SKM-1 (cell line): ENCODE measurements at regions not wholly inside any gene's neighbourhood (a gene's known extent, or its start where the extent isn't known, plus 50 kb on each side); places are given as distances from the start of the nearest gene placed in this dataset.
"Not testable (repeated sequence)": the region's sequence is repeated elsewhere in the genome, so short reads cannot be mapped to it uniquely, and the experiment has no call there.

Experiments
- DNase-seq: peaks from one replicate; lab custom pipeline; 2025; ENCODE audit not compliant: unreplicated experiment; lab: John Stamatoyannopoulos, UW

DNA sequence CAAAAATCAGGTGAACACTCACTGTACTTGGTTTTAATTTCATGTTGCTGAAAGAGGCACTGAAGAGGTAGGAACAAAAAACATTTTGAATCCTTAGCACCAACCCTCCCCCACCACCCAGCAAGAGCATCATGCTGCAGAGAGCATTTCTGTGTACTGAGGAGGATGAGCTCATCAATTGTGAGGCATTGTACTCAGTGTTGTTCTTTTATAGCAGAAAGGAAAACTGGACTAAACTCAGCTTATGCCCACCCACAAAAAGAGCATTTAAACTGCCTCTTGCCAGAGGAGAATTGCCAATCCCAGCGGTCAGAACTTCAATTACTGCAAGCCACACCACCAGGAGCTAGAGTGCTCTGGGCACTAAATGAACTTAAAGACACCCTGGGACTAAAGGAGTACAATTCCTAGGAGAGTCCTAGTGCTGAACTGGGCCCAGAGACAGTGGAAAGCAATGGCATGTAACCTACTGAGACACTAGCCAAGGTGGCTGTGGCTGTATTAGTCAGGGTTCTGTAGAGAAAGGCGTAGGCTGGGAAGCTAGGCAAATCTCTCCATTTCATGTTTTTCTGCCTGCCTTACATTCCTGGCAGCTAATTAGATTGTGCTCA lies 280.7 kb upstream of the KLHL4 start:
- DNase-seq, result no peak

DNA sequence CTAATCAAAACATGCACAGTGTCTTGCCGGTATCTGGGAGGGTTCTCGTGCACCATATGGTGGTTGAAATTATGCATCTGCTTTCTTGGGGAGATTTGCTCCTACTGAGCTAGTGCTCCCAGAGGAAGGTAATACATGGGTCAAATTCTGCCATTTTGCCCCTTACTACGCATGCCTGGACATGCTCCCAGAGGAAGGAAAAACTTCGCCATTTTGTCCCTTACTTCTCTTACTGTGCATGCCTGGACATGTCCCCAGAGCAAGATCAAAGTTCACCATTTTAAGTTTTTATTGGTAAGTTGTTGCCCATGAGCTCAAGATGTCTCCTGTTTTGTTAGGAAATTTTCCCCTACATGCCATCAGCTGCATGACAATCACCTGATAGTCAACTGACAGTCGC lies 252.1 kb upstream of the KLHL4 start:
- no peak for DNase-seq

DNA sequence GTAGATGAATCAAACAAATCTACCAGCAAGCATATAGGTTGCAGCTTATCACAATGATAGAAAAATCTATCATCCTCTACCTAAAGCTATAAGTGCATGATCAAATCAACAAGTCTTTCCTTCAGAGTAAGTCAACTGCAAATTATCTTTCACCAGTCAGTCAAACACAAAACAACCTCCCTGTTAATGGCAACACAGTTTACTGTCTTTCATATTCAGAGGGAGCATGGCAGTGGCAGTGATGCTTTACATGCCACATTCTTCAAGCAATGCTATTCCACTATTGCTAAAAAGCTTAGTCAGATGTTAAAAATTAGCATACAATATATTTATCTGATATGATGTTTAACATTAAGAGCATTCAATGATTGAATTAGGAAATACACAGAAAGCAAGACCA lies 245.1 kb upstream of the KLHL4 start:
- no peak for DNase-seq

DNA sequence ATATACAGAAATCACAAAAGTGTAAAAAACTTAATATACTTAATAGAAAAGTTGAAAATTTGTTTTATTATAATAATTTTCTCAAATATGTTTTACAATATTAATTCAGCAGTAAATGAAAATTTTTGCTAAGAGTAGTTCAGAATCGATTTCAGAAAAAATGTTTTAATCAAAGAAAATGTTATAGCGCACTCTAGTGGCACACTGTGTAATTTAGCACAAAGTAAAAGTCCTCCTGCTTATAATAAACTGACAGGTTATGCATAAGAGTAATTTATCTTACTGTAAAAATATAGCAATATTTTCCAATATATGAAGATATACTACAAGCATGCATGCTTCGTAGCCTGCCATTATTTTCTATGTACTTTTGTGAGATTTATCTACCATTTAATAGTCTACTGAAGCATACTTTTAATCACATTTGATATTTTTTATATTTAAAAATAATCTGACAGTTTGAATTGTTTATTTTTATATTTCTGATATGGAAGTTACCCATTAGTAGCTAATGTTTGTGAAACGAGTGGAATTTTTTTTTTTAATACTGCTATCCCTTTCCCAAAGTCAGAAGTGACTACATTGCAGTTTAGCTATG lies 217.9 kb upstream of the KLHL4 start:
- DNase-seq, result no peak

DNA sequence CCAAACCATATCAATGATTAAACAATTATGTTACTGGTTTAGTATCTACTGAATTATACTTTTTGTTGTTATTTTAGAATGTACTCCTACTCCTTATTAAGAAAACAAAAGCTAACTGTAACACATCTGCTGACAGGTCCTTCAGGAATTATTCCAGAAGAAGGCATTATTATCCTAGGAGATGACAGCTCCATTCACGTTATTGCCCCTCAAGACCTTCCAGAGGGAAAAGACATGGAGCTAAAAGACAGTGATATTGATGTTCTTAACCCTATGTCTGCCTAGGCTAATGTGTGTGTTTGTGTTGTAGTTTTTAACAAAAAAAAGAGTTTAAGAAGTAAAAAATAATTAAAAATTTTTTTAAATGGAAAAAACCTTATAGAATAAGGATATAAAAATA lies 206.8 kb upstream of the KLHL4 start:
- DNase-seq, result no peak

DNA sequence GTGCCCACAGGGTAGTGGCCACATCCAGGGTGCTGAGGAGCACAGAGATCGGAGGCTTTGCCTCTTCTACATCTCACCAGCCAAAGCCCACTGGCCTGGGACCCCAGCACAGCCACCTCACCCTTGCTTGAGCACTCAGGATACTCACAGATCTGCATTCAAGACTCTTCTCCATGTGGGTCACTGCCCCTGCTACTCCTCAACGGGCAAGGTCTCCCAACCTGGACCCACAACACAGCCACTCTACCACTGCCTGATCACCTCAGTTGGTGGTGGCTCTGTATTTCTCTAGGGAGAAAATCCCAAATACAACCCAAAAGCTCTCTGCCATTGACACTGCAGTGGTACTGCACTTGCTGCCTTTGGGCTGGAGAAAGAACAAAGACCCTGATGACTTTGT lies 190.3 kb upstream of the KLHL4 start:
- DNase-seq, result no peak

DNA sequence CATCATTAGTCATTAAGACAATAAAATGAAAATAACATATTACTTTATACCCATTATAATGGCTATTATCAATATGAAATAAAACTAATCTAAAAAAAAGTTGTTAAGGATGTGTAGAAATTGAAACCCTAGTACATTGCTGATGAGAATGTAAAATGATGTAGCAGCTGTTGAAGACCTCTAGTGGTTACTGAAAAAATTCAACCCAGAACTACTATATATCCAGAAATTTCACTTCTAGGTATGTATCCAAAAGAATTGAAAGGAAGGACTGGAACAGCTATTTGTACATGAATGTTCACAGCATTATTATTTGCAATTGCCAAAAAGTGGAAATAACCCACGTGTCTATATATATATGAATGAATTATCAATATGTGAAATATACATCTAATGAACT lies 180.3 kb upstream of the KLHL4 start:
- DNase-seq, result no peak

DNA sequence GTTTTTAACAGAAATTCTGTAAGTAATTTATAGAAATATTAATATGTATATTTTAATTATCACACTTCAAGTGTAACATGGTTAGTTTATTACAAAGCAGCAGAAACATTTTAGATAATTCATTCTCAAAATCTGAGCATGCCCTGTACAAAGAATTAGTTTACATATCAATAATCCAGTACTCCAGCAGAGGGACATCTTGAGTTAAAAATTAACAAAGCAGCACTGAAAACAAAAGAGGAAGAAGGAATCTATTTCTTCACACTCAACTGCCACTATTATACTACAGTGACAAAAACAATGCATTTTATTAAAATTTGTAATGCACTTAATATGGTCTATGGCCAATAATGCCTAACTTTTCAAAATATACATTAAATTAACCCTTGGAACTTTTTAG lies 179.1 kb upstream of the KLHL4 start:
- peak; percentile 10 for DNase-seq

DNA sequence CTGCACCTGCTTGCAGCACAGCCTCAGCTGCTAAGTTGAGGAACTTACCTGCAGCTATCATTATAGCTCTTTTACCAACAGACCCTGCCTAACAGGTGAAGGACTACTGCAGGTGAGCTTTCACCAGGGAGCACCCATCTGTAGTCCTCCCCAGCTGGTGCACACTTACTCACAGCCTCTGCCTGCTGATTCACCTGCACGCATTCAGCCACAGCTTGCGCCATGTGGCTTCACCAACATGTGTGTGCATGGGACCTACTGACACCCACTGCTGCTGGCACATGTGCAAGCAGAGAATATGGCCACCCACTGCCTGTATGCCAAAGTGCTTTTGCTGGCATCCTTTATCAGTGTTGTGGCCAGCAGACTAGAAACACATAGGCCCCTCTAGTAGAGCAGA lies 146.7 kb upstream of the KLHL4 start:
- DNase-seq, result no peak

DNA sequence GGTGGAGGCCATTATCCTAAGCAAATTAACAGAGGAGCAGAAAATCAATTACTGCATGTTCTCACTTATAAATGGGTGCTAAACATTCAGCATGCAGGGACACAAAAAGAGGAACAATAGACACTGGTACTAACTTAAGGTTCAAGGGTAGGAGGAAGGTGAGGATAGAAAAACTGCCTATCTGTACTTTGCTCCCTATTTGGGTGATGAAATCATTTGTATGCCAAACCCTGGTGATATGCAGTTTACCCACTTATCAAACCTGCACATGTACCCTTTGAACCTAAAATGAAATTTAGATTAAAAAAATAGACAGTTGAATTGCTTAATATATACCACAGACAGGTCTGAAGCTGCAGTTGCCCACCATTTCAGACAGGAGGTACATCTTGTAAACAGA lies 143.3 kb upstream of the KLHL4 start:
- DNase-seq, result no peak

DNA sequence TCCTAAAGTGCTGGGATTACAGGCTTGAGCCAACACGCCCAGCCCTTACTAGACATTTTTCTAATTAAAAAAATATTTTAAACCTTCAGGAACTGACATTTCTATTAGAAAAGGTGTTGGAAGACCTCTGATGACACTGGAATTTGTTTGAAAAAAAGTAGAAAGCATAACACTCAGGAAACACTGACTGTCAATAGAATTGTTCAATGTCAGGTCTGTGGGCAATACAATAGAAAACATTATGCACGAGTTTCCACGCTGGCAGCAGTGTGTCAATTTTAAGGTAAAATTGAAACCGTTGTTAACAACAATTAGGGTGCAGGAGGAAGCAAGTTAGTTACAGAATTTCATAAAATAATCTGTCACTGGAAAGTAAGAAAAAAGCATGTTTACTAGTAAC lies 140.7 kb upstream of the KLHL4 start:
- DNase-seq, result no peak

DNA sequence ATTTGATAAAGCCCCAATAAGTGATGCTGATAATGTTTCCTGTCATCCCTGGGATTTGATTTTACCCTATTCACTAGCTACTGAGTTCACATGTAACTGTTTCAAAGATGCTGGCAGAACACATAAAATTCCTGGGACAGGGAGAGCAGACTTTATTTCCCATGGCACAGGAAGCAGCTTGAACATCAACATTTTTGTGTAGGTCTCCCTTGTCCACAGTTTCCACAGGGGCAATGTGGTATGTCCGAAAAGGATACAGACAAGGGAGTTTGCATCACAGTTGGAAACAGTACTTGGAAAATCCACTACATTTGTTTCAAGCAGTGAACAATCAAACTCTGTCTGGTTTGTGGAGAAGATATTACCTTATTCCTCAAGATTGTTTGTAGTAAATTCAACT lies 129.2 kb upstream of the KLHL4 start:
- DNase-seq, result no peak

DNA sequence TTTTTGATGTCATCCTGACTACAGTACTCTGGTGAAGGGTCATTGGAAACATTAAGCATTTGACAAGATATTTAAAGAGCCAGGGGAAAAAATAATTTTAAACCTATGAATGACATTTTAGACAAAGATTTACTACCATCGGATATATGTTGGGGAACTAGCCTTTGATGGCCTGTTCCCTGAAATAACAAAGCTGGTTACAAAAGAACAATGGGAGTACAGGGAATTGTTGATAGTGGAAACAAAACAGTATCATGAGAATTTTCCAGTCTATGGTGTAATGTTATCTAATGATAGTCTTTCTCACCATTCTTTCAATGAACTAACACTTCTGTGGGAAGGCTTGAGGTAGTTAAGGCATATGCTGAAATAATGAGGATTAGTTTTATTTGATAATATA lies 125.9 kb upstream of the KLHL4 start:
- no peak for DNase-seq

DNA sequence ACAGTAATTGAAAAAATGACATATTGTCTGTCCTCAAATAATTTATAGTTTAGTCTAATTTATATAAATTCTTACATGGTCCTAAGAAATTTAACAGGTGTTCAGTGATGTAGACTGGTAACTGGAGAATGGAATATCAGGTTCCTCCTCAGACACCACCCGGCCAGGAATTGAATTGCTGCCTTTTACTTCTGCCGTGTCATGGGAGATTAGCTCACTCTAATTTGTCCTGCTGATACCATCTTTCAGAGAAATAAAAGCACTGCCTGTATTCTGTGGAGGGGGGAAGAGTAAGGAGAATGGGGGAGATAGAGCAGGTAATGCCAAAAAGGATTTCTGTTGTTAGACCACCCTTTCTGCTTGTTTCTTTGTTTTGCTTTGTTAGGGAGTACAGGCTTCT lies 125.2 kb upstream of the KLHL4 start:
- no peak for DNase-seq

DNA sequence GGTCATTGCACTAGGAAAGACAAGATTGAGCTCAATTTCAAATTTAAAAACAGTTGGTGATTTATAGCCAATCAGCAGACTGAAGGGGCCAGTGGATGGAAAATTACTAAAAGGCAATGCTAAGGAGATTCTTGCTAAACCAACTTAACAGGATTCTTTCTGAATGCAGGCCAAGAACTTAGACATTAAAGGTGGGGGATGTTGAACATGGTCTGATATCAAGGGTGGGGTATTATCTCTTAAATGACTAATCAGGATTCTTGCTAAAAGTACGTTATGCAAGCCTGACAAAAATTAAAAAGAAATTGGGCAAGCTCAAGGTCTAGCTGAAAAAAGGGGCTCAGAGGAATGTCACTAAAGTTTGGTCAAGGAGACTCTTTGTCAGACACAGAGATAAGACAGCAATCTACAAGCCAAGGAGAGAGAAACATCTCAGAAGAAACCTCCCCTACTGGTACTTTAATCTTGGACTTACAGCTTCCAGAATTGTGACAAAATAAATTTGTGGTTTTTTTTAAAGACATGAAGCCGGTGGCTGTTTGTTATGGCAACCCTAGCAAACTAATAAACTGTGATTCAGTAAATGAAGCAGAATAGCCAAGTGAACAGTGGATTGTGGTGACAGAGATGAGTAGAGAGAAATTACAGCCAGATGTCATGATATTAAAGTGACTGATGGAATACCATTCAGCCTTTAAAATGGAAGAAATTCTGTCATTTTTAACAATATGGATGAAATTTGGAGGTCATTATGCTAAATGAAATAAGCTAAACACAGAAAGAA lies 120.3 kb upstream of the KLHL4 start:
- DNase-seq, result no peak

DNA sequence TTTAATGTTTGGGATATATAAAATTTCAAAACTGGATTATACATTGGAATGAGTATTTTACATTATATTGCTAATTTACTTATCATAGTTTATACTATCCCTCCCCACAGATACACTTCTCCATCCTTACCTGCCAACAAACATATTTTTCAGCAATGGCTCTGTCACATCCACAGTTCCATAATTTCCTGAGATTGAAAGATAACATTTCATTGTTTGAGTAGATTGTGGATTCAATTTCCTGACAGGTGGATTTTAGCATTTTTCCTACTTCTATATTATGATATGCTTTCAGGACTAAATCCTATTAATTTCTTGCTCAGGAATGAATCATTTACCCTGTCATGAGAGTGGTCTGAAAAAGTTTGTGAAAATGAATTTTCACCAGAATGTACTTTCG lies 115.3 kb upstream of the KLHL4 start:
- no peak for DNase-seq

DNA sequence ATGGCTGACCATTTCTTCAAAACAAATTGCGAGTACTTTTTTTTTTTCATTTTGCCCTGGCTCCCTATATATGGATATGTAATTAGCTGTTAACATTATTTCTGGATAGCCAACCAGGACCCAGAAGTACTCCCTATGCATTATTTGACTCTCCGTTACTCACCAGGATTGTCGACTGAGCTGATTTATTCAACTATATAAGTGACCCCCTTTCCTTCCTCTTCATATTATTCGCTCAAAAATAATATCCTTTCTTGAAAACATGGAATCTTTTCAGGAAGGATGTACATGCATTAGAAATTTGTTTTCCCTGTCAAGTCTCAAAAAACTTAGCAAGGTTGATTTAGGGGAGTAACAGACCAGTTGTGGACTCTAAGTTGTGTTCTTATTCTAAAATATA lies 114.1 kb upstream of the KLHL4 start:
- no peak for DNase-seq

DNA sequence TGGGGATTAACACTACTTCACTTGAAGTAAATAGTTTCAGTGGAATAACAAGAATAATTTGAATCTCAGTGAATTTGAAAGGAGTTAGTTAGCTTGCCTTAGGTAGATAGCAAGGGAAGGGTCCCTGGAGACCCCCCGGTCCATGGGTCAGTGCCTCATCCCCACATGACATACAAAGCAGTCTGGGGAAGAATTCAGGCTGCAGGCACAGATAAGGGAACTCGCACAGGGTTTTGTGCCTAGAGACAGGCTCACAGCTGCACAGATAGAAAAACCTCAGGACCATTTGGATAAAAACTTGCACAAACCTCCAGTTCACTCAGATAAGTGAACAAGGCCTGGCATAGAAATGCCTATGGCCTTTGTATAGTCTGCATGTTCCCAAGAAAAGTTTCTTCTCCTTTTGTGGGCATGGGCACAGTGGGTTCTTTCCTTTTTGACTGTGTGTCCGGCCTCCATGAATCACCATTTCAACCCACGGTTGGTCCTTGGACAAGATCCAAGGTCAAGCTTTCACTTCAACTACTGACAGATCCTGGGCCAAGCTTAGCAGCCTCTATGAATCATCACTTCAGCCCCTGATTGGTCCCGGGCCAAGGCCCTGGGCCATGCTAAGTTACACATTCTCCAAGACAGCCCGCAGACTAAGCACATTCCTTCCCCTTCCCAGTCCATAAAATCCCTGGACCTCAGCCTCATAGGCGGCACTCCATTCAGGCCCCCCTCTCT lies 108.3 kb upstream of the KLHL4 start:
- no peak for DNase-seq

DNA sequence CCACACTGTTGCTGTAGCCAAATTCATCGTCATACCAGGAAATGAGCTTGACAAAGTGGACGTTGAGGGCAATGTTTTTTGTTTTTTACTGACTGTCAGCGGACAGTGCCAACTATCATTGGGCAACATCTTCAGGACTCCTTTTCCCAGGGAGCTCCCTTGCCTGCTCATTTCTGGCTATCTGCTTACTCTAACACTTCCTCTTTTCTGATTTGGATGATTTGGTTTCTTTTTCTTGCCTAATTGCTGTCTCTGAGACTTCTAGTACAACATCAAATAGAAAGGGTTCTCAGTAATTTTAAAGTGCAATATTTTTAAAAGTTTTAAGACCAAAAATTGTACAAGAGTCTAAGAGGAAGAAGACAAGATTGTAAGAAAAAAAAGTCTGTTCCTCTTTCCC lies 92.0 kb upstream of the KLHL4 start:
- no peak for DNase-seq

DNA sequence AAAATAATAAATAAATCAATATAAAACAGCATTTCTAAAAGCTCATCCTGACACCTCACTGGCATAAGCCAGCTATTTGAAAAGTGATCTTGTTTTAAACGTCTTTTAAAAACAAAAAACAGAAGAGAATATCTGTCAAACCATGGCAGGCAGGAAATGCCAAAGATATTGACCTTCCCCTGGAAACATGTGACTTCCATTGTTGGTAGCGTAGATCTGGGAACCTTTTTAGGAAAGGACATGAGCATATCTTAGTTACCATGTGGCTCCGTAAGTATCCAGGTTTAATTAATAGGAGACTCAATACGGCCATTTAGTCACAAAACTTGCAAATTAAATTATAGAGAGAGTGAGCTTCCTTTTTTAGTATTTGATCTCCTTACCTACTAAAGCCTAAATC lies 83.0 kb upstream of the KLHL4 start:
- no peak for DNase-seq

DNA sequence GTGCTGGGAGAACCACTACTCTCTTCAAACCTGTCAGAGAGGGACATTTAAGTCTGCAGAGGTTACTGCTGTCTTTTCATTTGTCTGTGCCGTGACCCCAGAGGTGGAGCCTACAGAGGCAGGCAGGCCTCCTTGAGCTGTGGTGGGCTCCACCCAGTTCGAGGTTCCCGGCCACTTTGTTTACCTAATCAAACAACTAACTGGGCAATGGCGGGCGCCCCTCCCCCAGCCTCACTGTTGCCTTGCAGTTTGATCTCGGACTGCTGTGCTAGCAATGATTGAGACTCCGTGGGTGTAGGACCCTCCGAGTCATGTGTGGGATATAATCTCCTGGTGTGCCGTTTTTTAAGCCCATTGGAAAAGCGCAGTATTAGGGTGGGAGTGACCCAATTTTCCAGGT lies 69.0 kb upstream of the KLHL4 start:
- DNase-seq, result not testable (repeated sequence)

DNA sequence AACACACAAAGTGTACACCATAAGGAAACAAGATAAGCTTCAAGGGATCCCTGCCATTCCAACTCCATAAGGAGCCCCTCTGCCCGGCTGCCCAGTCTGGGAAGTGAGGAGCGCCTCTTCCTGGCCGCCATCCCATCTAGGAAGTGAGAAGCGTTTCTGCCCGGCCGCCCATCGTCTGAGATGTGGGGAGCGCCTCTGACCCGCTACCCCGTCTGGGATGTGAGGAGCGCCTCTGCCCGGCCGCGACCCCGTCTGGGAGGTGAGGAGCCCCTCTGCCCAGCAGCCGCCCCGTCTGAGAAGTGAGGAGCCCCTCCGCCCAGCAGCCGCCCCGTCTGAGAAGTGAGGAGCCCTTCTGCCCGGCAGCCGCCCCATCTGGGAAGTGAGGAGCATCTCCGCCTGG lies 51.8 kb upstream of the KLHL4 start:
- DNase-seq, result not testable (repeated sequence)
